Lower leg skin (tissue), 4 donors: ENCODE measurements at regions not wholly inside any gene's neighbourhood (a gene's known extent, or its start where the extent isn't known, plus 50 kb on each side); places are given as distances from the start of the nearest gene placed in this dataset.

Experiments used
- DNase-seq, 2 donors: peaks; one replicate each; pipeline ENCODE4 v3.0.0-alpha.2; 2019; ENCODE audit warnings: low spot score in 2 of 2
- H3K4me3 ChIP-seq: fragments of 200-600 bp; sonication (generic); 2 replicates; pipeline ENCODE4 v1.5.1; 2017; ENCODE audit warnings: mild to moderate bottlenecking, low read depth; ENCODE audit not compliant: poor library complexity, severe bottlenecking
- POLR2A ChIP-seq, 2 donors: fragments of 450-650 bp; IDR thresholded peaks; one replicate each; pipeline ENCODE4 v1.6.1; 2016 to 2017; ENCODE audit warnings: antibody characterized with exemption in 2 of 2, mild to moderate bottlenecking in 1 of 2, moderate library complexity in 1 of 2
- WGBS, 2 donors: methylation state at CpG; one replicate each; pipeline ENCODE4 v1.1.5; 2018; 5-methylcytosine and 5-hydroxymethylcytosine counted together
- intact Hi-C: fragments of 100-400 bp; cut with DNase I; formaldehyde crosslinking; loops from one replicate; pipeline ENCODE4 v1.15.0; 2023; ENCODE audit warnings: low total_unique reads
- TF ChIP-seq, protein P1 (sequence below), 3 donors: fragments of 450-650 bp; IDR thresholded peaks; one replicate each; pipeline ENCODE4 v1.5.1; 2016; ENCODE audit warnings: antibody characterized with exemption in 3 of 3, mild to moderate bottlenecking in 3 of 3, moderate library complexity in 2 of 3

GRCh38 chr2:109066501-109066900, 62.5 kb upstream of the SH3RF3 start:
- TF ChIP-seq POLR2A (IDR thresholded peaks at IDR 0.05) = no peak
- TF ChIP-seq, protein P1, sequence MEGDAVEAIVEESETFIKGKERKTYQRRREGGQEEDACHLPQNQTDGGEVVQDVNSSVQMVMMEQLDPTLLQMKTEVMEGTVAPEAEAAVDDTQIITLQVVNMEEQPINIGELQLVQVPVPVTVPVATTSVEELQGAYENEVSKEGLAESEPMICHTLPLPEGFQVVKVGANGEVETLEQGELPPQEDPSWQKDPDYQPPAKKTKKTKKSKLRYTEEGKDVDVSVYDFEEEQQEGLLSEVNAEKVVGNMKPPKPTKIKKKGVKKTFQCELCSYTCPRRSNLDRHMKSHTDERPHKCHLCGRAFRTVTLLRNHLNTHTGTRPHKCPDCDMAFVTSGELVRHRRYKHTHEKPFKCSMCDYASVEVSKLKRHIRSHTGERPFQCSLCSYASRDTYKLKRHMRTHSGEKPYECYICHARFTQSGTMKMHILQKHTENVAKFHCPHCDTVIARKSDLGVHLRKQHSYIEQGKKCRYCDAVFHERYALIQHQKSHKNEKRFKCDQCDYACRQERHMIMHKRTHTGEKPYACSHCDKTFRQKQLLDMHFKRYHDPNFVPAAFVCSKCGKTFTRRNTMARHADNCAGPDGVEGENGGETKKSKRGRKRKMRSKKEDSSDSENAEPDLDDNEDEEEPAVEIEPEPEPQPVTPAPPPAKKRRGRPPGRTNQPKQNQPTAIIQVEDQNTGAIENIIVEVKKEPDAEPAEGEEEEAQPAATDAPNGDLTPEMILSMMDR (IDR thresholded peaks at IDR 0.05) = no peak
- intact Hi-C loops = no loop called here
- no peak overlapping the region for H3K4me3 ChIP-seq
- DNase-seq = peak in 1 of 2 donors; percentile 68
- 91 to 96% methylated on average over 7 of the region's 7 CpGs for WGBS, 2 donors

DNA sequence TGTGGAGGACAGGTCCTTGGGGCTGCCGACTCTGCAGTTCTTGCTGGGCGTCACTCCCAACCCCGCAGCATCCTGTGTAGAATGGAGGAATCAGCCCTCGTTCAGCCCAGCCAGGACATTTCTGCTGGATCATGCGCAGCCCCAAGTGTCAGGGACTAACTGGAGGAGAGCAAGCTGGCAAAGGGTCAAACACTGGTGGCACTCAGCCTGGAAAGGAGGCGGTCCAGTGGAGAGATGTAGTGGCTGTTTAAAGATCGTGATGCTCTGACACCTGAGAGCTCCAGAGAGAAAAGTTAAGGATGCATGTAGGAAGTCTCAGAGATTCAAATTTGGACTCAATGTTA, 63.6 kb upstream of the SH3RF3 start:
- no peak for TF ChIP-seq POLR2A (IDR thresholded peaks at IDR 0.05)
- TF ChIP-seq, protein P1 (IDR thresholded peaks at IDR 0.05) = no peak
- DNase-seq = peak in 1 of 2 donors; percentile 60

DNA sequence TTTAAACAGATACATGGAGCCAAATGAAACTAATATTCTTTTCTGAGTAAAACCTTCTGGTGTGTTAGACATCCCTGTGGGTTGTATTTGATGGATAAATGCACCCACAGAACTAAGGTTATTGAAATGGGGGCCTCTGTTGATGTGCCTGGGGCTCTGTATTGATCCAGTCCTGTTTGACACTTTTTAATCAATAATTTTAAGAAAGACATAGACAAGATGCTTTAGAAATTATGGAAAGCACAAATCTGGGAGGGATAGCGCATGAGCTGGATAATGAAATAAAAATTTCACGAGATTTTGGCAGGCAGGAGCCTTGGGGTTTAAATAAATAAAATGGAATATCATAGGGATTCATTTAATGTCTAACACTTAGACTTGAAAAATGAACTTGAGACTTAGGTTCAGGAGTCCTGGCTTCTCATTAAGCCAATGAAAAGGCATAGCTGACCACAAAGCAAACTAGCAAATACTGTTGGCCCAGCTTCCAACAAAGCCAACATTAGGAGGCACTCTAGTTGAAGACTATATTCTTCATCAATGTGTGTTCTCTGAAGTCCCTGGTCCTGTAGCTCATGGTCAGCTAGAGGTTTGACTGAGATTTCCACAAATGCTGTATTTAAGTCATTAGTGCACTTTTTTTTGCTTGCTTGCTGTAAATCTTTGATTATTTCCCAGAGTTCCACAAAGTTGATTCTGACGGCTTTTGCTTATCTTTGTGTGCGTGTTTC, 64.2 kb upstream of the SH3RF3 start:
- TF ChIP-seq, protein P1 (IDR thresholded peaks at IDR 0.05) = no peak
- no peak for TF ChIP-seq POLR2A (IDR thresholded peaks at IDR 0.05)
- H3K4me3 ChIP-seq = no peak overlapping the region
- DNase-seq = no peak
- intact Hi-C loops = no loop called here
- 76 to 81% methylated on average over 4 of the region's 4 CpGs for WGBS, 2 donors

More for the DNA sequence above, 63.6 kb upstream of the SH3RF3 start:
- WGBS, 2 donors = 73 to 81% methylated on average over 7 of the region's 7 CpGs
- no peak overlapping the region for H3K4me3 ChIP-seq
- intact Hi-C loops = no loop called here

DNA sequence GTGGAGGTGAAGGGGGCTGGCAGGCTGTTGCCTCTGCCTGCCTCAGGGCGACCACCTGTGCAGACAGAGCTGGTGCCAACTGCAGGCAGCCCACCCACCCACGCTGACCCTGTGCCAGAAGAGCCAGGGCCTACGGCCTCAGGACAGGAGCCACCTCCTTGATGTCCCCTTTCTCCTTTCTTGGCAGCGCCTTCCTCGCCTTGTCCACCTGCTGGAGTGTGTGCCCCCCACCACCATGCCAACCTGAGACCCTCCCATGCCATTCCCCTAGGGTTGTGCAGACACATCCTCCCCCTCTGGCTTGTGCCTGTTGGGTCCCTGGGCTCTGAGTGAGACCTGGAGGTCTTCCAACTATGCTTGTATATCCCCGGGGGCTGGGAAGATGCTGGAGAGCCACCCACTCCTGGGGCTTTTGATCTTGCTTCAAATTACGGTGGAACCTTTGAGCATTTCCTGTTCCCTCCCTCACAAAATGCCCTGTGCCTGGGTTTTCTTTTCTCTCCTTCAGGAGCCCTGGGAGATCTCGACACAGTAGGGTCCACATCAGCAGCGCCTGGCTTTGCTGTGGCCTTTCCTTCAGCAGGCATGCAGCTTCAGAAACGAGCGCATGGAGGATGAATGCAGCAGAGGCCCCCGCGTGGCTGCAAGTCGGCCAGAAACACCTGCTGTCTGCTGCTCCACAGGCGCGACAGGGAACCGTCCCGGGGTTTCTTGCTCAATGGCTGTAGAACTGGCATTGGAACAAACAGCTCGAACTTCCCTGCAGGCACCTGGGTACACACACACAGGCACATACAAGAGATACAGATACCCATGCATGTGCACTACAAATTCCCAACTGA, 65.9 kb upstream of the SH3RF3 start:
- 32 to 39% methylated on average over 19 of the region's 19 CpGs for WGBS, 2 donors
- peak in 1 of 2 donors; percentile 77 for DNase-seq
- TF ChIP-seq POLR2A (IDR thresholded peaks at IDR 0.05) = no peak
- TF ChIP-seq, protein P1 (IDR thresholded peaks at IDR 0.05) = no peak
- no peak overlapping the region for H3K4me3 ChIP-seq
- intact Hi-C loops = no loop called here

DNA sequence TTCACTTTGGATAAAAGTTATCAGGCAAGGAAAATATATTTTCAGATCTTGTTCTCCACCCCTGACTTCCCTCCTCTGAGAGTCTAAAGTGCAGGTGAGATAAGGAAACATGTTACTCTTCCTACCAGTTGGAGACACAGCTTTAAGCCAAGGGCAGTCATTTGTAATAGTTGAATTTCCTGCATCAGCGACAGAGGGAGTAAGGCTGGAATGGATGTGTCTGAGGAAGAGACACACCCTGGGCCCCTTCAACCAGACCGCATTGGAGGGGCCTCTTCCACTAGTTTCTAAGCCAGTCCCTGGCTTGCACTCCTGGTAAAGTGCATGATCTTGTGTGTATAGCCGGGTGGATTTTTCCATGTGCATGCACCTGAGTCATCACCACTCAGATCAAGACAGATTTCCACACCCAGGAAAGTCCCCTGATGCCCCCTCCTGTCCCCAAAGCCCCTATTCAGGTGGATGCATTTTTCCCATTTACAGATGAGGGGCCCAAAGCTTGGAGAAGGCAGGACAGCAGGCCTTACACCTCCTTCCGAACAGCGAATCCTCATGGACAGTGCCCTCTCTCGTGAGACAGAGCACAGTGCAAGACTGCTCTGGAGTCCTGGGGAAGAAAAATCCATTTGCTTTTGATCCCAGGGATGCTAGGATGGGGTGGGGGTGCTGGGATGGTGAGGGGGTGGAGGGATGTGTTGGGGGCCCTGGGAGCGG, 66.7 kb upstream of the SH3RF3 start:
- DNase-seq = no peak
- H3K4me3 ChIP-seq = no peak overlapping the region
- no peak for TF ChIP-seq POLR2A (IDR thresholded peaks at IDR 0.05)
- TF ChIP-seq, protein P1 (IDR thresholded peaks at IDR 0.05) = no peak
- WGBS, 2 donors = 62 to 65% methylated on average over 6 to 7 of the region's 7 CpGs
- intact Hi-C loops = no loop called here
